Uterus (tissue), 2 donors: ENCODE measurements at regions not wholly inside any gene's neighbourhood (a gene's known extent, or its start where the extent isn't known, plus 50 kb on each side); places are given as distances from the start of the nearest gene placed in this dataset.

Experiments used
- POLR2A ChIP-seq, 2 donors: fragments of 450-650 bp; IDR thresholded peaks; one replicate each; pipeline ENCODE4 v1.6.1; 2016; ENCODE audit warnings: antibody characterized with exemption in 2 of 2, mild to moderate bottlenecking in 1 of 2, moderate library complexity in 1 of 2
- TF ChIP-seq, protein P1 (sequence below), 4 experiments: fragments of 200-600 bp in 2 of 4; fragments of 450-650 bp in 2 of 4; sonication (generic) in 2 of 4; IDR thresholded peaks; one replicate each; pipeline ENCODE4 v1.5.1; 2016 to 2019; ENCODE audit warnings: antibody characterized with exemption in 4 of 4, mild to moderate bottlenecking in 2 of 4, moderate library complexity in 1 of 4

DNA sequence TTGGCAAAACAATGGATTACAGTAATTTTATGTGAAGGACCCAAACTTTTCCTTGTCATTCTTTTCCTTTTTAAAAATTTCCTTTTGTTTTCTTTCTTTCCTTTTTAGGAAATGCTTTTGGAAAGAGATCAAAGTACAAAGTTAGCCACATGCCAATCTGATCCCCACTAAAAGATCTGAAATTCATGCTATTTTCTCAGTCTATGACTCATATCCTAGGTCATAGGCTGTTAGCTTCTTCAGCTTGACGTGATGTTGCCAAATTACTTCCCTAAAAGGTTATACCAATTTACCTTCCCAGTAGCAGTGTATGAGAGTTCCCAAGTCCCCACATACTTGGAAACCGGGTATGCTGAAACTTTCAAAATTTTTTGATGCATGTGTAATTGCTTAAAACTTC lies 355.3 kb downstream of the INSIG2 start:
- TF ChIP-seq, protein P1, sequence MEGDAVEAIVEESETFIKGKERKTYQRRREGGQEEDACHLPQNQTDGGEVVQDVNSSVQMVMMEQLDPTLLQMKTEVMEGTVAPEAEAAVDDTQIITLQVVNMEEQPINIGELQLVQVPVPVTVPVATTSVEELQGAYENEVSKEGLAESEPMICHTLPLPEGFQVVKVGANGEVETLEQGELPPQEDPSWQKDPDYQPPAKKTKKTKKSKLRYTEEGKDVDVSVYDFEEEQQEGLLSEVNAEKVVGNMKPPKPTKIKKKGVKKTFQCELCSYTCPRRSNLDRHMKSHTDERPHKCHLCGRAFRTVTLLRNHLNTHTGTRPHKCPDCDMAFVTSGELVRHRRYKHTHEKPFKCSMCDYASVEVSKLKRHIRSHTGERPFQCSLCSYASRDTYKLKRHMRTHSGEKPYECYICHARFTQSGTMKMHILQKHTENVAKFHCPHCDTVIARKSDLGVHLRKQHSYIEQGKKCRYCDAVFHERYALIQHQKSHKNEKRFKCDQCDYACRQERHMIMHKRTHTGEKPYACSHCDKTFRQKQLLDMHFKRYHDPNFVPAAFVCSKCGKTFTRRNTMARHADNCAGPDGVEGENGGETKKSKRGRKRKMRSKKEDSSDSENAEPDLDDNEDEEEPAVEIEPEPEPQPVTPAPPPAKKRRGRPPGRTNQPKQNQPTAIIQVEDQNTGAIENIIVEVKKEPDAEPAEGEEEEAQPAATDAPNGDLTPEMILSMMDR (IDR thresholded peaks at IDR 0.05), result no peak
- TF ChIP-seq POLR2A (IDR thresholded peaks at IDR 0.05), result no peak
